AG20443 (cell line): ENCODE measurements at regions not wholly inside any gene's neighbourhood (a gene's known extent, or its start where the extent isn't known, plus 50 kb on each side); places are given as distances from the start of the nearest gene placed in this dataset.

Experiments used
- DNase-seq: peaks from one replicate; pipeline ENCODE4 v3.0.0; 2012; ENCODE audit warnings: low spot score, mixed read lengths

- DNase-seq = no peak
Measured at GRCh38 chr13:39233519-39233918, 195.3 kb downstream of the NHLRC3 start.

GRCh38 chr13:39244561-39245230 lies 206.4 kb downstream of the NHLRC3 start:
- no peak for DNase-seq

- no peak for DNase-seq
Measured at GRCh38 chr13:39245688-39246087, 207.4 kb downstream of the NHLRC3 start.

GRCh38 chr13:39249982-39250381 lies 211.7 kb downstream of the NHLRC3 start:
- DNase-seq = no peak

GRCh38 chr13:39250440-39250839 lies 212.2 kb downstream of the NHLRC3 start:
- DNase-seq = no peak

GRCh38 chr13:39251340-39251739 lies 213.1 kb downstream of the NHLRC3 start:
- no peak for DNase-seq

- DNase-seq = no peak
Measured at GRCh38 chr13:39253774-39254173, 215.5 kb downstream of the NHLRC3 start.

GRCh38 chr13:39254601-39255000 lies 216.3 kb downstream of the NHLRC3 start:
- DNase-seq = no peak

- no peak for DNase-seq
Measured at GRCh38 chr13:39257642-39258041, 219.4 kb downstream of the NHLRC3 start.

- DNase-seq = no peak
Measured at GRCh38 chr13:39259371-39260140, 221.3 kb downstream of the NHLRC3 start.

GRCh38 chr13:39263033-39263432 lies 224.8 kb downstream of the NHLRC3 start:
- peak; percentile 69 for DNase-seq

GRCh38 chr13:39263531-39263930 lies 225.3 kb downstream of the NHLRC3 start:
- DNase-seq = no peak

- DNase-seq = no peak
Measured at GRCh38 chr13:39266426-39266825, 228.2 kb downstream of the NHLRC3 start.

GRCh38 chr13:39268398-39268797 lies 230.1 kb downstream of the NHLRC3 start:
- DNase-seq = no peak

GRCh38 chr13:39269004-39269403 lies 230.7 kb downstream of the NHLRC3 start:
- no peak for DNase-seq

- no peak for DNase-seq
Measured at GRCh38 chr13:39269411-39269810, 231.2 kb downstream of the NHLRC3 start.

- no peak for DNase-seq
Measured at GRCh38 chr13:39272994-39273393, 234.7 kb downstream of the NHLRC3 start.

- no peak for DNase-seq
Measured at GRCh38 chr13:39273953-39274738, 235.9 kb downstream of the NHLRC3 start.

GRCh38 chr13:39274739-39275325 lies 236.6 kb downstream of the NHLRC3 start:
- no peak for DNase-seq

GRCh38 chr13:39279077-39279476 lies 240.8 kb downstream of the NHLRC3 start:
- DNase-seq = no peak

- DNase-seq = no peak
Measured at GRCh38 chr13:39281539-39282150, 243.4 kb downstream of the NHLRC3 start.

GRCh38 chr13:39282400-39282972 lies 244.2 kb downstream of the NHLRC3 start:
- no peak for DNase-seq
